T-helper 17 cell (primary cell): ENCODE measurements at regions not wholly inside any gene's neighbourhood (a gene's known extent, or its start where the extent isn't known, plus 50 kb on each side); places are given as distances from the start of the nearest gene placed in this dataset.

ENCODE experiments used
- ATAC-seq: fragments of 150-1000 bp; cut with Tn5 transposase; 2 replicates; pipeline ENCODE4 v1.10.0; 2021; ENCODE audit warnings: mild to moderate bottlenecking, moderate library complexity
- DNase-seq, 3 donors: peaks; one replicate each; pipeline versions ENCODE4 v3.0.0 to v3.0.0-alpha.2; 2020 to 2021
- H3K9me3 ChIP-seq: one replicate; pipeline ENCODE4 v1.7.0; 2013; ENCODE audit warnings: low read length, mild to moderate bottlenecking; ENCODE audit not compliant: control insufficient read depth, poor library complexity, severe bottlenecking
- H3K27ac Mint-ChIP-seq: one replicate; pipeline ENCODE4 v1.8.0; 2022; ENCODE audit warnings: mild to moderate bottlenecking, moderate library complexity, mixed read lengths
- H3K27me3 Mint-ChIP-seq: one replicate; pipeline ENCODE4 v1.8.0; 2022; ENCODE audit warnings: mixed read lengths
- H3K36me3 Mint-ChIP-seq: one replicate; pipeline ENCODE4 v1.8.0; 2022; ENCODE audit warnings: low read depth, mixed read lengths
- H3K4me1 Mint-ChIP-seq: one replicate; pipeline ENCODE4 v1.8.0; 2022; ENCODE audit warnings: mild to moderate bottlenecking, mixed read lengths
- H3K4me3 Mint-ChIP-seq: one replicate; pipeline ENCODE4 v1.8.0; 2022; ENCODE audit warnings: mild to moderate bottlenecking, moderate library complexity, mixed read lengths

DNA sequence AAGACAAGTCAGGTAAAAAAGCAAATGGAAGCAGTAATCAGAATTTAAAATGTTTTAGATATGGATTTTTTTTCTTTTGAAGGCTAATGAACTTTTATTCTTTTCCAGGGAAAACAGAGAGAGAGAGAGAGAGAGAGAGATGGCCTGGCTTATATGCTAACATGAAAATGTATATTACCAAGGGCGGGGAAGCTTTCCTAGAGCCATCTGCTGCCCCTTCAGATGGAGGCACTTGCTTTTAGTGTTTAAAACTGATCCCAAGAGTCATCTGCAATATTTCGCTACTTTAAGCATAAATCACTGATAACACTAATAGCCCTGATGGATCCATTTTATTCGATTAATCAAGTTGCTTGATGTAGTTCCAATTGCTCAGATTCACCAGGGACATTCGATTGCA lies 186.1 kb upstream of the ADAMTS16 start:
- H3K9me3 ChIP-seq = no peaks in the 10 kb centered on the region
- no peak for DNase-seq
- no peaks in the 10 kb centered on the region for H3K36me3 Mint-ChIP-seq
- no peak overlapping the region for H3K27ac Mint-ChIP-seq
- H3K4me3 Mint-ChIP-seq = no peak overlapping the region
- no peaks in the 10 kb centered on the region for H3K4me1 Mint-ChIP-seq
- ATAC-seq = no peak
- no peaks in the 10 kb centered on the region for H3K27me3 Mint-ChIP-seq

DNA sequence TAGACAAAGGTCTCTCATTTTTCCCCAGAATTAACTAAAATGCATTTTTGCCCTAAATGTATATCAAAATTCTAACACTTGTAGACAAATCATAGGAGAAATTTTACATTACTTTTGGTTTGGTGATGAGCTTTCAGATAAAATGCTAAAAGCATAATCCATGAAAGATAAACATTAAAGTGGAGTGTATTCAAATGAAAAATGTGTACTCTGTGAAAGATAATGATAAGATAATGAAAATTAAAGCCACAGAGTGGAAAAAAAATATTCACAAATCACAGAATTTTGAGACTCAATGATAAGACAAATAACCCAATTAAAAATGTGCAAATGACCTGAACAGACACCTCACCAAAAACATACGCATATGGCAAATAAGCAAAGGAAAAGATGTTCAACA lies 176.9 kb upstream of the ADAMTS16 start:
- Mint-ChIP-seq H3K27ac (no peak overlapping the region), H3K27me3 (no peaks in the 10 kb centered on the region), H3K4me1 (no peaks in the 10 kb centered on the region), H3K4me3 (no peak overlapping the region), H3K36me3 (no peaks in the 10 kb centered on the region)
- ATAC-seq (no peak), DNase-seq (no peak)
- no peaks in the 10 kb centered on the region for H3K9me3 ChIP-seq

DNA sequence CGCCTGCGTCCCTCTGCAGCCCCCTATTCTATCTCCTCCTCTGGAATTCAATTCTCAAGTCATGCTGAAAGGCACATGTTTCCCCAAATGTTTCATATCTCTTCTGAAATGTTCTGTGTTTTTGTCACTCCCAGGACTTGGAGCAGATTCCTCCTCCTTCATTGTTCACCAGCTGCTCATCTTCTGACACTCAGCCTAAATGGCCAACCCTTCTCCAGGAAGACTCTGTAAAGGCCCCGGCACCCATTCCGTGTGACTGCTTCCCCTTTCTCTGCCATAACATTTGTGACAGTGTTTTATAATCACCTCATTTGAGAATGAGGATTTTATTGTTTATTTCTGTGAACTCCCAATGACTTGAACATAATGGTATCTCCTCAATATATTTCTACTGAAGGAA lies 170.8 kb upstream of the ADAMTS16 start:
- no peaks in the 10 kb centered on the region for H3K36me3 Mint-ChIP-seq
- DNase-seq (no peak), ATAC-seq (no peak)
- H3K27ac Mint-ChIP-seq = no peak overlapping the region
- H3K9me3 ChIP-seq = no peaks in the 10 kb centered on the region
- H3K27me3 Mint-ChIP-seq = no peaks in the 10 kb centered on the region
- no peak overlapping the region for H3K4me3 Mint-ChIP-seq
- no peaks in the 10 kb centered on the region for H3K4me1 Mint-ChIP-seq

DNA sequence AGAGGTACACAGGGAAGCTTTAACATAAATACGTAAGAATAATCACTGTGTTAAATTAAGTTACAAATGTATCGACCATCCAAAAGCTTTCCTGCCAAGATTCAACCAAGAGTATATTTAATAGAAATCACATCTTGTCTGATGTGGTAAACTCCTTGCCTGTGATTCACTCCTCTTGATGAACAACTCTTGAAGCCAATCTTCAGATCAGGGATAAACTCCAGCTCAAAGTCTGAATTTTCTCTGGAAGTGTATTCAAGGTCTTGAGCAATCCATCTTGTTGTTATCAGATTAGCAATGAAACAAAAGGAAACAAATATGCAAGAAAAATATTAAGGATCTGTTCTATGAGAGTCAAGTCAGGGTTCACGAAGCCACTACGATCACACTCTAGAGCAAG lies 170.0 kb upstream of the ADAMTS16 start:
- H3K9me3 ChIP-seq = no peaks in the 10 kb centered on the region
- ATAC-seq = no peak
- Mint-ChIP-seq H3K36me3 (no peaks in the 10 kb centered on the region), H3K27ac (no peak overlapping the region), H3K4me3 (no peak overlapping the region), H3K4me1 (no peaks in the 10 kb centered on the region), H3K27me3 (no peaks in the 10 kb centered on the region)
- DNase-seq = no peak

DNA sequence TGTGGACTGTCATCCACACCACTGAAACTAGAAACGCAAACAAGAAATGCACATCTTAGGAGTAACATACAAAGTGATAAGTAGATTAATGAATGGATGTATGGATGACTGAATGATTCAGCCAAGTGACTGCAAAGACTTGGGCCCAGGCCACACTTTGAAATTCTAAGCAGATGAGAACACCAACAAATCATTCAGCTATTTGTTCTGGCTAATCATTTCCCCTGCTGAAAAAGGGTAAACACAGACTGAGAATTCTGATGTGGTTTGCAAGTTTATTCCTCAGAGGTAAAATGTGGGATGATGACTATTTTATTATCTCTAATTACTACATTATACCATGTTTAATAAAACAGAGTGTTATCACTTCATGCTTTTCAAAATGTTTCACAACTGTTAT lies 163.2 kb upstream of the ADAMTS16 start:
- H3K9me3 ChIP-seq = no peaks in the 10 kb centered on the region
- Mint-ChIP-seq H3K4me3 (no peak overlapping the region), H3K36me3 (no peaks in the 10 kb centered on the region), H3K27me3 (no peaks in the 10 kb centered on the region), H3K4me1 (no peaks in the 10 kb centered on the region), H3K27ac (no peak overlapping the region)
- ATAC-seq (no peak), DNase-seq (no peak)

DNA sequence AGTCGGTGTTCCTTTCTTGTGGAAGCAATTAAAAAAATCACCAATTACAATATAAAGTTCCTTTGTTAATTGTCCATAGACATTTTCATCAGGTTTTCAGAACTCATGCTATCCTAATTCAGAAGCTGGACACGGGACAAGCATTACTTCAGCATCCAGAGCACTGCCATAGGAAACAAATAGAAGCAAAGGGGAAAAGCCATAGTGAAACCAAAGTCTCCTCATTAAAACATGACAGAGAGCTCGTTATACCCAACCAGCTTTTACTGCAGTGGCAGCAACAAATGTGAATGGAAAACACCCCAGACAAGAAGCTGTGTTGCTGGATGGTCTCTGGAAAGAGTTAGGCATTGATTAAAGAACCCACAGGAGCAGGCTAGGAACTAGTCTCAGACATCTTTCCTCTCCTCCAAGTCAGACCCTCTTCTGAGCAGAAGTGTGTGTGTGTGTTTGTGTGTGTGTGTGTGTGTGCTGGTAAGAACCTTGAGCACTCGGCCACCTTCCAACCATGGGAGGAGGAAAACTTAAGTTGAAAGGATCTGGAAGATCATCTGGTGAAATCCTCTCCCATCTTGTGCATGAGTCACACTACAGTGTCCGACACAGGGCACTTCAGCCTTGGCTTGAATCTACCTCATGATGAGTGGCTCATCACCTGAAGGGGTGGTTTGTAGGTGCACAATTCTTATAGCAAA lies 162.6 kb upstream of the ADAMTS16 start:
- H3K9me3 ChIP-seq = no peaks in the 10 kb centered on the region
- DNase-seq (no peak), ATAC-seq (no peak)
- H3K4me1 Mint-ChIP-seq = no peaks in the 10 kb centered on the region
- H3K4me3 Mint-ChIP-seq = no peak overlapping the region
- no peaks in the 10 kb centered on the region for H3K36me3 Mint-ChIP-seq
- H3K27me3 Mint-ChIP-seq = no peaks in the 10 kb centered on the region
- no peak overlapping the region for H3K27ac Mint-ChIP-seq

DNA sequence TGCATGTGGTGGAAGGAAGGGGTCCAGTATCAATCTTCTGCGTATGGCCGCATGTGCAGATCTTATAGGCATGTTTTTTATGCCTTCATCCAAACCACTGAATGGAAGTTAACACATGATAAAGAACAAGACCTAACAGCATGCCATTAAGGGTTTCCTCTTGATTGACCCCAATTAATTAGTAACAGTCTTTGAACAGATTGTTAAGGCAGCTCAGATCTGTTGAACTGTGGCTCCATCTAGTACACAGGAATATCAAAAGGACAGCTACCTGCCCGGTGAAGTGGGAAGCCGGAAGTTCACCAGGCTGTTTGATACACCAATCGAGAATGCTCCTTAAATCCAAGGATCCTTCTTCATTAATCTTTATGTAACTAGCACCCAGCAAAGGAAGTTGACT lies 159.9 kb upstream of the ADAMTS16 start:
- H3K4me3 Mint-ChIP-seq = no peak overlapping the region
- no peak for ATAC-seq
- no peak overlapping the region for H3K27ac Mint-ChIP-seq
- no peaks in the 10 kb centered on the region for H3K9me3 ChIP-seq
- no peak for DNase-seq
- no peaks in the 10 kb centered on the region for H3K27me3 Mint-ChIP-seq
- H3K4me1 Mint-ChIP-seq = no peaks in the 10 kb centered on the region
- no peaks in the 10 kb centered on the region for H3K36me3 Mint-ChIP-seq

DNA sequence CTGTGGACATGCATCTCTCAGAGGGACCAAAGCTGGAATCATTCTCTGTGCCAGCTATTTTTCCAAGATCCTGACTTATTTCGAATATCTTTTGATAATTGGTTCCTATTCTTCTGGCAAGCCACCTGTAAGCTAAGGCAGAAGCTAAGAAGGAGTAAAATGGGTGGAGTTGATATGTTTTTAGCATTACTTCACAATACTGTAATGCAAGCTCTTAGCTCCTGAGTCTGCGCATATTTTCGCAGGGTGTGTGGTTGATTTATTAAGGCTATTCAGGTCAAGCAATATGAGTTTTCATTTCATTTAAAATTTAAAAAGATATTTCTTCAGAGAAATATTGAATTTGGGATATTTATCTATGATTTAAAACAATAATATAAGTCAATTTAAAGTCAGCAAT lies 158.5 kb upstream of the ADAMTS16 start:
- Mint-ChIP-seq H3K27me3 (no peaks in the 10 kb centered on the region), H3K27ac (no peak overlapping the region), H3K4me3 (no peak overlapping the region), H3K36me3 (no peaks in the 10 kb centered on the region), H3K4me1 (no peaks in the 10 kb centered on the region)
- no peaks in the 10 kb centered on the region for H3K9me3 ChIP-seq
- ATAC-seq = no peak
- DNase-seq = no peak

DNA sequence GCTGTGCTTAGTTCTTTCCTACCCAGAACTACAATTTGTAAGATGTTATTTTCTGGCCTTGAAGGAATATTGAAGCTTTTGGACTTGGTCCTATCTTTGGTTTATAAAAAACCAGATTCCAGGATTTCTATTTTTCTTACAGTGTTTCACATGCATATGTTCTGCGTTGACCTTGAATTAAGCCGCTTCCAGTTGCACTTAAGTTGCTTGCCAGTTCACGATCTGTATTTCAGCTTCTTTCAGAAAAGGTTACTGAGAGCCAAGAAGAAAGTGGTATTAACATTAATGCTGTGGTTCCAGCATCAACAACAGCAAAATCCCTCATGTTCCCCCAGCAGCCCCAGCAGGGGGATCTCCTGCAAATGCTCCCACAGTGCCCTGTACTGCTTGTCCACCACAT lies 156.4 kb upstream of the ADAMTS16 start:
- no peaks in the 10 kb centered on the region for H3K36me3 Mint-ChIP-seq
- no peak overlapping the region for H3K27ac Mint-ChIP-seq
- ATAC-seq (no peak), DNase-seq (no peak)
- no peaks in the 10 kb centered on the region for H3K4me1 Mint-ChIP-seq
- H3K4me3 Mint-ChIP-seq = no peak overlapping the region
- H3K9me3 ChIP-seq = no peaks in the 10 kb centered on the region
- H3K27me3 Mint-ChIP-seq = no peaks in the 10 kb centered on the region

DNA sequence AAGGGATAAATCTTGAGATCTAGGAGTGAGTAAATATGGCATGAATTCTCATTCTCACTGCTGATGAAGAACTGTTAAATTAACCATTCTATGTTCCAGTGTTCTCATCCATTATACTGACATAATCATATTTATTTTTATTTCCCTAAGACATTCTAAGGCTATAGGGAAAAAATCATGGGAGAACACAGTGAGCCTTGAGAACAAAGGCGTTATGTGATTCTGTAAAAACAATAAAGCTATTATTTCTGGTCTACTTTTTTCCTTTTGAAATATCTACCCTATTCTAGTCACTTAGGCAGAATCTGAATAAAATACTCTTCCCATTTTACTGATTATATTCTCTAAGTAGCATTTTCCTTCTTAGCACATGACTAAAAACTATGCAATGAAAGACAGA lies 155.7 kb upstream of the ADAMTS16 start:
- Mint-ChIP-seq H3K36me3 (no peaks in the 10 kb centered on the region), H3K4me3 (no peak overlapping the region), H3K4me1 (no peaks in the 10 kb centered on the region), H3K27me3 (no peaks in the 10 kb centered on the region), H3K27ac (no peak overlapping the region)
- no peaks in the 10 kb centered on the region for H3K9me3 ChIP-seq
- ATAC-seq = no peak
- no peak for DNase-seq

DNA sequence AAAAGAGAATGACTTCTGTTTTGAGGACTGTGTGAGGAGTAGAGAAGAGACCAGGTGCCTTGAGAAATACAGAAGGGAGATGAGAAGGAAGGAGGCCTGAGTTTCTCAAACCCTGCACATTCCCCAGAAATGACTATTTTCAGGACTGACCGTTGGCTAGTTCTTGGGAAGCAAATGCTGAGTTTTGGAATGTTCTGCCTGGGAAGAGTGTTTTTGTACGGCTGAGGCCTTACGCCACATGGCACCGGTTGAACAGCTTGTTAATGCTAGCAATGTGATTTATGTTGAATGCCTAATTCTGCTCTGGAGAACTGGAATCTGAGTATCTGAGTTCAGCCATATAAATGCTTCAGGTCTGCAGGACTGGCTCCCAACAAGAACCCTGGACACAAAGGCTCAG lies 152.7 kb upstream of the ADAMTS16 start:
- ATAC-seq = no peak
- Mint-ChIP-seq H3K36me3 (no peaks in the 10 kb centered on the region), H3K4me1 (no peaks in the 10 kb centered on the region), H3K27ac (no peak overlapping the region), H3K4me3 (no peak overlapping the region), H3K27me3 (no peaks in the 10 kb centered on the region)
- no peak for DNase-seq
- no peaks in the 10 kb centered on the region for H3K9me3 ChIP-seq

DNA sequence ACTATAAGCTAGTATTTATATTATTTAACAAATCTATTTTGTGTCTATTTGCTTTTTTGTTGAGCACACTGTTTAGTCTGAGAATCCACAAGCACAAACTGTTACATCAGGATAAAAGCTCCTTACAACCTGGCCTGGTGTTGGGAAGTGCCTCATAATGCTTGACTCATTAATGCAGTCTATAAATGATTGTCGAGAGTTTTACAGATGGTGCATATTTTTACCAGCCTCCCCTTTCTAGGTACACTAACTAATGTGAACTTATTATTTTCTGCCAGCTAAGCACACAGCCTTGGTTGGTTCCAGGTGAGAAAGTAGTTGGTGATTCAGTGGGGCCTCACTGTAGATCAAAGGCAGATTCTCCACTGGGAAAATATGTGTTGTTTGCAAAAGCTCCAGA lies 151.0 kb upstream of the ADAMTS16 start:
- no peaks in the 10 kb centered on the region for H3K9me3 ChIP-seq
- Mint-ChIP-seq H3K4me3 (no peak overlapping the region), H3K27ac (no peak overlapping the region)

DNA sequence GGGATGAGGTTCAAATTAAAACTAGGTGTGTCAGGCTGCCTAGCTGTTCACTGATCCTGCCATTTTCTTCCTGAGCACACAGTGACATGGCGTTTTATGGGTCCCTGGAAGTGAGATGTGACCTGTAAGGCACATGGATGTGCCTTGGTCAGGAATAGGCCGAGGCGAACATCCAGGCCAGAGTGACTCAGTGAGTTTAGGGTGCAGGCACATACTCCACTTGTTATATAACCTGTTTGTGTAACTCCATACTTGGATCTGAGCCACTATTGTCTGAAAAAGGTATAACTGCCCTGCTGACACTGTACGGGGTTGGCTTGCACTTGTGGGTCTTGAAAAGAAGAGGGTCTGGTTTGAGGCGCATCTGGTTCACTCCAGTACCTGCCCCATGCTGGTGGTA lies 150.1 kb upstream of the ADAMTS16 start:
- no peaks in the 10 kb centered on the region for H3K9me3 ChIP-seq
- ATAC-seq (no peak), DNase-seq (no peak)
- H3K36me3 Mint-ChIP-seq = no peaks in the 10 kb centered on the region
- H3K4me1 Mint-ChIP-seq = no peaks in the 10 kb centered on the region
- no peak overlapping the region for H3K27ac Mint-ChIP-seq
- no peak overlapping the region for H3K4me3 Mint-ChIP-seq
- no peaks in the 10 kb centered on the region for H3K27me3 Mint-ChIP-seq

More for the DNA sequence above, 151.0 kb upstream of the ADAMTS16 start:
- H3K4me1 Mint-ChIP-seq = no peaks in the 10 kb centered on the region
- H3K36me3 Mint-ChIP-seq = no peaks in the 10 kb centered on the region
- DNase-seq = no peak
- H3K27me3 Mint-ChIP-seq = no peaks in the 10 kb centered on the region
- ATAC-seq = no peak

DNA sequence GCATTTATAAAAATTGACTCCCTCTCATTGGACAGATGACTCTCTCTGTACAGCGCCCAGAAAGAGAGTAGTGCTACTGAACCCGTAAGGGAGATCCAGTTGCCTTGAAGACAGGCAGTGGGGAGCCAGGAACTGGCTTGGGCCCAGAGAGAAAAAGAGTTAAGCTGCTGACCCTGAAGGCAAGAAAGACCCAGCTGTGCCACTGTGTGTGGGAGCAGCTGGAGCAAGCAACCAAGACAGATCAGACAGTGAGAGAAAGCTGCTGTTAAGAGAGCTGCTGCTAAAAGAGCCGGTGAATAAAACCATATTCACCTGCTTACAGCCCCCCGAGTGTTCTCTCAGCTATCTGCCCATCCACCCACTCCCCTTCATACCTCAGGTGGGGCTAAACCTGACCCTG lies 149.7 kb upstream of the ADAMTS16 start:
- H3K36me3 Mint-ChIP-seq = no peaks in the 10 kb centered on the region
- no peak for DNase-seq
- no peak for ATAC-seq
- no peaks in the 10 kb centered on the region for H3K4me1 Mint-ChIP-seq
- H3K4me3 Mint-ChIP-seq = no peak overlapping the region
- no peak overlapping the region for H3K27ac Mint-ChIP-seq
- H3K27me3 Mint-ChIP-seq = no peaks in the 10 kb centered on the region
- no peaks in the 10 kb centered on the region for H3K9me3 ChIP-seq
